Tibial artery (tissue), 4 donors: ENCODE measurements at regions not wholly inside any gene's neighbourhood (a gene's known extent, or its start where the extent isn't known, plus 50 kb on each side); places are given as distances from the start of the nearest gene placed in this dataset.

Experiments
- DNase-seq, 2 donors: peaks; one replicate each; pipeline ENCODE4 v3.0.0-alpha.2; 2019
- H3K27ac ChIP-seq, 2 donors: fragments of 200-600 bp; sonication (generic) in 1 of 2; 1 replicate in 1 of 2; 2 replicates in 1 of 2; pipeline ENCODE4 v1.5.1; 2018 to 2019; ENCODE audit warnings: mild to moderate bottlenecking in 1 of 2
- H3K27me3 ChIP-seq, 2 donors: fragments of 200-600 bp; sonication (generic) in 1 of 2; one replicate each; pipeline versions ENCODE4 v1.5.1 to v1.6.0; 2016 to 2019
- H3K36me3 ChIP-seq, 3 donors: fragments of 200-600 bp; sonication (generic) in 2 of 3; one replicate each; pipeline ENCODE4 v1.5.1; 2016 to 2019; ENCODE audit warnings: mild to moderate bottlenecking in 2 of 3
- H3K4me1 ChIP-seq, 4 donors: fragments of 200-600 bp; sonication (generic) in 2 of 4; 1 replicate in 3 of 4; 2 replicates in 1 of 4; pipeline ENCODE4 v1.5.1; 2016 to 2019
- H3K4me3 ChIP-seq, 2 donors: fragments of 200-600 bp; sonication (generic) in 1 of 2; 1 replicate in 1 of 2; 2 replicates in 1 of 2; pipeline ENCODE4 v1.5.1; 2018 to 2019; ENCODE audit warnings: mild to moderate bottlenecking in 2 of 2
- H3K9me3 ChIP-seq, 3 donors: fragments of 200-600 bp; sonication (generic) in 1 of 3; one replicate each; pipeline ENCODE4 v1.5.1; 2016 to 2019
- CTCF ChIP-seq, 2 experiments: fragments of 200-600 bp in 1 of 2; fragments of 450-650 bp in 1 of 2; IDR thresholded peaks; one replicate each; pipeline ENCODE4 v1.5.1; 2017 to 2019; ENCODE audit warnings: antibody characterized with exemption in 2 of 2, mild to moderate bottlenecking in 1 of 2, moderate library complexity in 1 of 2
- intact Hi-C: fragments of 100-400 bp; cut with DNase I; formaldehyde crosslinking; loops from one replicate; pipeline ENCODE4 v1.15.0; 2023; ENCODE audit warnings: low total_unique reads

- no peak for TF ChIP-seq CTCF (IDR thresholded peaks at IDR 0.05)
- Histone ChIP-seq H3K4me3 (no peak overlapping the region), H3K9me3 (peaks cover 0 to 11% (median 0%) of the 10 kb centered on the region in 3 donors), H3K36me3 (no peaks in the 10 kb centered on the region), H3K27ac (no peak overlapping the region), H3K27me3 (peaks cover 0 to 52% of the 10 kb centered on the region in 2 donors), H3K4me1 (peaks cover 0 to 15% (median 2%) of the 10 kb centered on the region in 4 donors)
- intact Hi-C loops, result no loop called here
- DNase-seq, result no peak
Observed at GRCh38 chr22:48573766-48574165, 1253.9 kb downstream of the BRD1 start.

GRCh38 chr22:48572951-48573350 is 1254.7 kb downstream of the BRD1 start:
- Histone ChIP-seq H3K4me3 (no peak overlapping the region), H3K27me3 (peaks cover 0 to 44% of the 10 kb centered on the region in 2 donors), H3K4me1 (peaks cover 0 to 15% (median 2%) of the 10 kb centered on the region in 4 donors), H3K9me3 (peaks cover 0 to 11% (median 0%) of the 10 kb centered on the region in 3 donors), H3K36me3 (no peaks in the 10 kb centered on the region), H3K27ac (no peak overlapping the region)
- no peak for TF ChIP-seq CTCF (IDR thresholded peaks at IDR 0.05)
- intact Hi-C loops, result no loop called here
- no peak for DNase-seq

GRCh38 chr22:48570912-48571311 is 1256.8 kb downstream of the BRD1 start:
- no peak for TF ChIP-seq CTCF (IDR thresholded peaks at IDR 0.05)
- intact Hi-C loops, result no loop called here
- no peak overlapping the region for H3K4me3 ChIP-seq
- no peak for DNase-seq
- H3K36me3 ChIP-seq, result no peaks in the 10 kb centered on the region
- peaks cover 0 to 37% of the 10 kb centered on the region in 2 donors for H3K27me3 ChIP-seq
- peaks cover 0 to 11% (median 0%) of the 10 kb centered on the region in 3 donors for H3K9me3 ChIP-seq
- peaks cover 0 to 3% (median 0%) of the 10 kb centered on the region in 4 donors for H3K4me1 ChIP-seq
- no peak overlapping the region for H3K27ac ChIP-seq

GRCh38 chr22:48569476-48570233 is 1258.0 kb downstream of the BRD1 start:
- intact Hi-C loops, result no loop called here
- no peaks in the 10 kb centered on the region for H3K4me1 ChIP-seq
- DNase-seq, result no peak
- peaks cover 0 to 11% (median 0%) of the 10 kb centered on the region in 3 donors for H3K9me3 ChIP-seq
- H3K4me3 ChIP-seq, result no peak overlapping the region
- peaks cover 0 to 35% of the 10 kb centered on the region in 2 donors for H3K27me3 ChIP-seq
- H3K27ac ChIP-seq, result no peak overlapping the region
- TF ChIP-seq CTCF (IDR thresholded peaks at IDR 0.05), result no peak
- no peaks in the 10 kb centered on the region for H3K36me3 ChIP-seq

GRCh38 chr22:48568736-48569330 is 1258.8 kb downstream of the BRD1 start:
- Histone ChIP-seq H3K4me1 (no peaks in the 10 kb centered on the region), H3K4me3 (no peak overlapping the region), H3K9me3 (peaks cover 0 to 11% (median 0%) of the 10 kb centered on the region in 3 donors), H3K36me3 (no peaks in the 10 kb centered on the region), H3K27me3 (peaks cover 0 to 26% of the 10 kb centered on the region in 2 donors), H3K27ac (no peak overlapping the region)
- TF ChIP-seq CTCF (IDR thresholded peaks at IDR 0.05), result no peak
- intact Hi-C loops, result no loop called here
- no peak for DNase-seq
